ENCODE measurements at regions not wholly inside any gene's neighbourhood (a gene's known extent, or its start where the extent isn't known, plus 50 kb on each side); places are given as distances from the start of the nearest gene placed in this dataset.

- TF ChIP-seq RNF2 (IDR thresholded peaks at IDR 0.05; ENCODE audit: borderline replicate concordance, low read depth, low read length, missing control alignments, poor library complexity, severe bottlenecking) (no peak), ZNF274 (IDR thresholded peaks at IDR 0.05; ENCODE audit: borderline replicate concordance, extremely low read depth, low read length) (no peak), EP300 (IDR thresholded peaks at IDR 0.05; ENCODE audit: borderline replicate concordance in 1 of 2, low read depth in 2 of 2, low read length in 2 of 2) (no peak)
Measured at GRCh38 chr5:38608874-38609273, 52.4 kb upstream of the LIFR start (continued).

Data from H1 (cell line).